ENCODE measurements at regions not wholly inside any gene's neighbourhood (a gene's known extent, or its start where the extent isn't known, plus 50 kb on each side); places are given as distances from the start of the nearest gene placed in this dataset.

GRCh38 chr2:142586693-142587580, 290.5 kb upstream of the KYNU start:
- no peak for TF ChIP-seq POLR2A (IDR thresholded peaks at IDR 0.05; ENCODE audit: low read length)
- TF ChIP-seq GATA1 (IDR thresholded peaks at IDR 0.05; ENCODE audit: low read depth, low read length): no peak
